GM21825 (cell line): ENCODE measurements at regions not wholly inside any gene's neighbourhood (a gene's known extent, or its start where the extent isn't known, plus 50 kb on each side); places are given as distances from the start of the nearest gene placed in this dataset.

Experiments used
- ATAC-seq: cut with Tn5 transposase; IDR thresholded peaks from one replicate; pipeline ENCODE4 v1.9.1; 2021; ENCODE audit warnings: mild to moderate bottlenecking, moderate library complexity; ENCODE audit not compliant: unreplicated experiment

DNA sequence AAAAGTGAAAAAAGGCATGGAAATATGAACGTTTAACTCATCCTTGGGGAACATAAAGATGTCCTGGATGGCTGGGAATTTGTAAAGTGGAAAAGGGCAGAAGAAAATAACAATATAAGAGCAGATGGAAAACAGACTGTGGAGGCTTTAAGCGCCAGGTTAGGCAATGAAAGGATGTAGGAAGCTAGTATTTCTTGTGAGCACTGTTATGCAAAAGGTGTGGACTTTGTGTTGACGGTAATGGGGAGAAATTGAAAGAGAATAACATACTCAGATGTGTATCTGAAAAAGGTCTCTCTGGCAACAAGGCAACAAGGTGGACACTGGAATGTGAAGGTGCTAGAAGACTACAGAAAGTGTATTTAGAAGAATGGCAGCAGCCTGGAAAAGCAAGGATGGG lies 411.8 kb downstream of the PLPP3 start:
- no peak for ATAC-seq

DNA sequence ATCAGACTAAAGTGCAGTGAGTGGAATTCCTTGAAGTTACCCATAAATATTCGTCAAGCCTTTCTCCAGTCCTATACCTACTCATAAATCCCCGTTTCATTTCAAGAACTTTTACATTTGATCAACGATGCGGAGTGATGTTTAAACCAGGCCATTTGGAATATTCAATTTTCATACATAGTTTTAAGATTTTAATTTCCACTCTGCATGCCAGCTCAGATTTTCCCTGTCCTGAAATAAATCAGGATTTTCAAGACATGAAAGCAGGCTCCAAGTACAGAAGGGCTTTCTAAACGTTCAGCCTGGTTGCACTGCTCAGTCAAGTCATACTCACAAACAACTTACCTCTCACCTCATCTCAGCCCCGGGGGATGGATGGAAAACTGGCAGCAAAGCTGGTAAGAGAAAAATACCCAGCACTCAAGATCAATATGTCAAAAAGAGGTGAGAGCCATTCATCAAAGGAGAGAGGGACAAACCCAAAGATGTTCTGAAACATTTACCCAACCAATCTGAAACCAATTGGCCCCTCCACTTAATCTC lies 418.5 kb downstream of the PLPP3 start:
- no peak for ATAC-seq

GRCh38 chr1:56156971-56157876 lies 422.1 kb downstream of the PLPP3 start:
- no peak for ATAC-seq

- no peak for ATAC-seq
These were observed 426.1 kb downstream of the PLPP3 start for GRCh38 chr1:56153276-56153675.

DNA sequence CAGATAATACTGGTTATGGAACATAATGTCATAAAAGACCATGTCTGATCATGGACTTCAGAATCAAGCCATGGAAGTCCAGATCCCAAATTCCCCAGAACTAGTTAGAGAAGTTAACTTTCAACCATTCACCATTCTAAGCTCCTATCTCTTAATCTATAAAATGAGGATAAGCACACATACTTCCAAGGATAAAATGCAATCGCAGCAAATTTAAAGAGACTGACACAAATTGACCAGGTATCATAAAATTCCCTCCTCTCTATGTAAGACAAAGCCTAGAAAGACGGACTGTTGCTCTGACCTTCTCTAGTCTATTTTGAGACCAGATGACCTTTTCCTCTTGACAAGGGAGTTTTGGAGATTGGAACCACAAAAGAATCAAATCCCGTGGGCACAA lies 426.7 kb downstream of the PLPP3 start:
- no peak for ATAC-seq

DNA sequence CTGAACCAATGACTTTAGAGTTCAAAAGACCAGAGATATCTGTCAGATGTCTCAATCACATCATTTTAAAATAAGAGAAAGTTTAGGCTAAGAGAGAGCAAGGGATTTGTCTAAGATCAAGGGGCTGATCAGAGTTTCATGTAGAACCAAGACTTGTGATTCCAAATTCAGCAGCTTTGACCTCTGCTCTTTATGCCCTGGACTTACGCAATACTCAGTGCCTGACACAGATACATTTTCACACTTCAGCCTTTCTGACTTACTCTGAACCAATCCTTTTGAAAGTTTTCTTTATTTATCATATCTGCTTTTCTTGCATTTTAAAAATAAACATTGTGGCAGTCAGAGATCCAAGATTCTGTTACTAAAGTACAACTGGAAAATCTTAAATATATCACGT lies 428.0 kb downstream of the PLPP3 start:
- ATAC-seq = no peak

GRCh38 chr1:56150441-56151215 lies 428.7 kb downstream of the PLPP3 start:
- ATAC-seq = no peak

DNA sequence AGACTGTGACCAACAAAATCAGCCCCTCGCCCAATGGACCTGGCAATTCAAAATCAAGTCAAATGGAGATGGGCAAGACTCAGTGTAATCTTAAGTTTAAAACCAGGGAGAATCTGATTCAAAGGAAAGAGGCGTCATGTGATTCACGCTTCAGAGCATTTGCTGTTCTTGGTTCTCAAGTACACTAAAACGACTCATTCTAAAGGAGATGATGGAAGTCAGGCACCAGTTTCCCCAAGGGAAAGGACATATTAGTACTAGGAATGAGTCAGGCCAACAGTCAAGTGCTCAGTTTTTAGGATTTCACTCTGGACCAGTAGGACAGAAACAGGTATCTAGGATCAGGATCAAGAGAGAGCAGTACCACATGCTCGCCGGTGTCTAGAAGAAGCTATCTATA lies 429.6 kb downstream of the PLPP3 start:
- ATAC-seq = no peak

DNA sequence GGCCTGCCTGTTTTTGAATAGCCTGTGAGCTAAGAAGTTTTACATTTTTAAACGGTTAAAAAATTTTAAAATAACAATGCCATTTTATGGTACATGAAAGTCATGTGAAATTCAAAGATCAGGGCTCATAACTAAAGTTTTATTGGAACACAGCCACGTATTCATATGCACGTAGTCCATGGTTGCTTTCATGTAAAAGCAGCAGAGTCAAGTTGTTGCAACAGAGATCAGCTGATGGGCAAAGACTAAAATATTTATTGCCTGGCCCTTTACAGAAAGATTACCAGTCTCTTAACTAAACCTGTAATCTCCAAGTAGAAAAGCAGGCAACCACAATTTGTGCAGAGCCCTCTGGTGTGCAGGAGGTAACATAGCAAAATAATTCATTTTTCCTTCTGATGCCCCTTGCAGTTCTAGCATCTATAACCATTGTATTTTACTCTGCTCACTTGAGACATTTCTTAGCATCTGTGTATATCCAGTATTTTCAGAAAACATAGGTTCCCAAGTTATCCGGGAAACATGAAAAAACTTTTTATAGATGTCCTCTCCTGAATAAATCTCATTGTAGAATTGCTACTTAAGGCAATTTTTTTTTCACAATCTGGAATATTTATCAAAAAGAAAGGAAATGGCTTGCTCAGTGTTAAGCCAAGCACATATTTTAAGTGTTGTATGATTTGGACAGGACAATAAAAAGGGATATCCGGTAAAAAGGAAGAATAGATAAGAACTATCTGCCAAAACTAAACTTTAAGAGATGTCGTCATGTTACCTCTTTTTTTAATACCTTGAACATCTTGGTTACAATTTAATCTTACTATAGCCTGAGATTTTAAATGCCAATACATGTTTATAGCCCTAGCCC lies 430.8 kb downstream of the PLPP3 start:
- no peak for ATAC-seq

- no peak for ATAC-seq
These were observed 431.9 kb downstream of the PLPP3 start for GRCh38 chr1:56147459-56147858.

- no peak for ATAC-seq
These were observed 432.3 kb downstream of the PLPP3 start for GRCh38 chr1:56147034-56147433.

- no peak for ATAC-seq
These were observed 432.9 kb downstream of the PLPP3 start for GRCh38 chr1:56146449-56146848.

DNA sequence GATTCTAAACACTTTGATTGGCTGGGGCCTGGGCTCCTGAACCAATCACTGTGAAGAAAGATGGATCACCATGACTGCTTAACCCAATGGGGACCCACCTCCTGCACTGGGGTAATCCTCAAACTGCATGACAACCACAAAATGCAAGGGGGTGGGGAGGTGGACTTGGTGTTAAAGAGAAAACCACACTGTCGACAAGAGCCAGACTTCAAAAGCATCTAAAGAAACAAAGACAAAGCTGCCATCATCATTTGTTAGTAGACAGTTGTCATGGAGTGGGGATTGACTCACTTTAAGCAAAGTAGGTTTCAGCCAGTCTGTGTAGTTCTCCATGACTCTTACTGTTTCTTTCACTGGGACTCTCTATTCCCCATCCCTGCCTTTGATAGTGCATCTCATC lies 433.8 kb downstream of the PLPP3 start:
- ATAC-seq = no peak

- no peak for ATAC-seq
These were observed 437.1 kb downstream of the PLPP3 start for GRCh38 chr1:56142301-56142700.

DNA sequence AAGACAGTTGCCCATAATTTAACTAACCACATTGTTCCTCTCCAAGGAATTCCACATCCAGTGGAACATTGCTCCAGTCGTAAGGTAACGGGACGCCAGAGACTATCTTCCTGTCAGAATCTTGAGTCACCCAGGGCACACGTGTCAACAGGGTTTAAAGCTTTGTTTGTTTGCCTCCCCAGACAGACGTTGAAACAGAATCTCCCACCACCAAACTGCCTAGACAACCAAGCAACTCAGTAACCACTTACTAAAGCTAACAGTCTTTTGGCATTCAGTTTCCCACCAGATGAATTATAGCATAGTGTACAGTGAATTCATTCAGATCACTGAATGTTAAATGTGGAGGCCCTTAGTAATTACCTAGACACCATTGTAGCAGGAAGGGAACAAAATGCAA lies 439.5 kb downstream of the PLPP3 start:
- no peak for ATAC-seq

- ATAC-seq = no peak
These were observed 441.6 kb downstream of the PLPP3 start for GRCh38 chr1:56137521-56138505.

GRCh38 chr1:56137090-56137489 lies 442.3 kb downstream of the PLPP3 start:
- ATAC-seq = no peak

GRCh38 chr1:56135864-56136147 lies 443.6 kb downstream of the PLPP3 start:
- no peak for ATAC-seq

- peak; percentile 54 for ATAC-seq
These were observed 444.1 kb downstream of the PLPP3 start for GRCh38 chr1:56135069-56135863.
